ENCODE measurements at regions not wholly inside any gene's neighbourhood (a gene's known extent, or its start where the extent isn't known, plus 50 kb on each side); places are given as distances from the start of the nearest gene placed in this dataset.

DNA sequence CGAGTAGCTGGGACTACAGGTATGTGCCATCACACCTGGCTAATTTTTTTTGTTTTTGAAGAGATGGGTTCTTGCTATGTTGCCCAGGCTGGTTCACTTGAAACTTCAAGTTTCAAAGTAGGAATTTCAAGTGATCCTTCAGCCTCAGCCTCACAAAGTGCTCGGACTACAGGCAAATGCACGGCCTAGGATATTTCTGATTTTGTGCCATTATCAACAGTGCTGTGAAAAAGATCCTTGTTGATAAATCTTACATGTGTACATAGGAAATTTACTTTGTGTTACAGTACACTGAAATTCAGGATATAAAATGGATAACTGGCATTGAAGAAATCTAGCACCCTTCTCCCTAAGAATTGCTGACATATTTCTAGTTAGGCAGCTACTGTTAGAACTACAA lies 184.6 kb upstream of the PRDM1 start:
- no peak for DNase-seq

DNA sequence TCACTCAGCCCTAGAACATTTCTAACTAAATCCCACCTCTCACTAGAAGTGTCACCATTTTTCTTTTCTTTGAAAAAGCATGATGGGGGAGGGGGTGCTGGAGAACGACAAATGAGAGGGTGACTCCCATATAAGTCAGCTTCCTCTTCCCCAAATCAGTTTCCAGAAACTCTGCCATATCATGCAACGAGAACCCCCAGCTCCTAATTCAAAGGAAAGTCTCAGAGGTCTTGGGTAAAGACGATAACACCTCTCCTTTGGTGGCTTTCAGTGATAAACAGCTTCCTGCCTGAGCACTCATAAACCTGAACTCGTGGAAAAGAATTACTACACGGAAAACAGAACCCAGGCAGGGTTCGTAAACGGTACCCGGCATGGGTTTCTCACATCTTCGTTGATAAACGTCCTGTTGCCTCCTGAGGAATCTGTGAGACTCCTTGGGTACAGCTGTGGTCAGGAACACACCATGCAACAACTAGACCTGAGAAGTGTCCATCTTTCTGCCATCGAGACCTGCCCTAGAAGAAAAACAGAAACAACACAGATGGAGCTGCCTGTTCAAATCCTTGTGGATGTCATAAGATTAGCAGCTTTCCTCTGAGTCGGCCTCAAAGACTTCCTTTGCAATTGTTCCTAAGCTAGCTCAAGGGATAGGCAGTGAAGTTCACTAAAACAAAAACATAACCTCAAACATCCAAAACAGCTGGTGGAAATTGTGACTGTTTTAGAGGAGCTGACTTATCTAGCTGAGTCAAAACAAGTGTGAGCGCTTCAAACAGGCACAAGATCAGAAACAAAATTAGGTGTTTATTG lies 185.8 kb upstream of the PRDM1 start:
- no peak for DNase-seq

DNA sequence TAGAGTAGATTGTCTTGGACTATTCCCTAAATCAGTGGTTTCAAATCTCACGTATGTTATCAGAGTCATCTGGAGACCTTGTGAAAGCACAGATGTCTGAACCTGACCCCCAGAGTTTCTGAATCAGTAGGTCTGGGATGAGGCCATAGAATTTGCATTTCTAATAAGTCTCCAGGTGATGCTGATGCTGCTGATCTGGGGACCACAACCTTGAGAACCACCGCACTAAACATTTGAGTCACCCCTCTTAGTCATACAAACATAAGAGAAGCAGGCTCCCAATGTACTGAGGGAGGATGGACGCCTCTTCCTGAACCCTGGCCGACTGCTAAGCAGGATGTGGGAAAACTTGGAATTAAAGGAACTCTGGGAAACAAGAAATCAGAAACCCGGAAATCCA lies 187.8 kb upstream of the PRDM1 start:
- DNase-seq: no peak

DNA sequence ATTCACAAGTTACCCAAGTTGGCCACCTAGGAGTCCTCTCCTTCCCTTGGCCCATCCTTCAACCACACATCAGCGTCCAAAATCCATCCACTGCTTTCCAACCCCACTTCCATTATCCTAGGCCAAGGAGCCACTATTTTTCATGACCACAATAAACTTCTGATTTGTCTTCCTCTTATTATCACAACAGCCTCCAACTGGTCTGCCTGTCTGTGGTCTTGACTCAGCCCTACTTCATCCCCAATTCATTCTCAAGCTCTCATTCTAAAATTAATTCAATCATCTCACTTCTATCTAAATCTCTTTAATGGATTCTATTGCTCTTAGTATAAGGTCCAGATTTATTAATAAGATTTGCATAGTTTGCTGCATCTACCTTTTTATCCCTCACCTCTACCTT lies 189.0 kb upstream of the PRDM1 start:
- no peak for DNase-seq

DNA sequence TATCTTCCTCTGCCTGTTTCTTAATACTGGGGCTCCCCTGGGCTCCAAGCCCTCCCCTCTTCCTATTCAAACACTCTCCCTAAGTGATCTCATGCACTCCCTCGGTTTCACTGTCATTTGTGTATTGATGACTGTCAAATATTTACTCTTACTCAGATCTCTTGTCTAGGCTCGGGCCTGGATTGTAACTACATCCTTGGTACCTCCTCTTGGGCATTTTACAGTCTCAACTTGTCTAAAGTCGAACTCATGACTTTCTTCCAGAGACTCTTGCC lies 189.4 kb upstream of the PRDM1 start:
- no peak for DNase-seq

DNA sequence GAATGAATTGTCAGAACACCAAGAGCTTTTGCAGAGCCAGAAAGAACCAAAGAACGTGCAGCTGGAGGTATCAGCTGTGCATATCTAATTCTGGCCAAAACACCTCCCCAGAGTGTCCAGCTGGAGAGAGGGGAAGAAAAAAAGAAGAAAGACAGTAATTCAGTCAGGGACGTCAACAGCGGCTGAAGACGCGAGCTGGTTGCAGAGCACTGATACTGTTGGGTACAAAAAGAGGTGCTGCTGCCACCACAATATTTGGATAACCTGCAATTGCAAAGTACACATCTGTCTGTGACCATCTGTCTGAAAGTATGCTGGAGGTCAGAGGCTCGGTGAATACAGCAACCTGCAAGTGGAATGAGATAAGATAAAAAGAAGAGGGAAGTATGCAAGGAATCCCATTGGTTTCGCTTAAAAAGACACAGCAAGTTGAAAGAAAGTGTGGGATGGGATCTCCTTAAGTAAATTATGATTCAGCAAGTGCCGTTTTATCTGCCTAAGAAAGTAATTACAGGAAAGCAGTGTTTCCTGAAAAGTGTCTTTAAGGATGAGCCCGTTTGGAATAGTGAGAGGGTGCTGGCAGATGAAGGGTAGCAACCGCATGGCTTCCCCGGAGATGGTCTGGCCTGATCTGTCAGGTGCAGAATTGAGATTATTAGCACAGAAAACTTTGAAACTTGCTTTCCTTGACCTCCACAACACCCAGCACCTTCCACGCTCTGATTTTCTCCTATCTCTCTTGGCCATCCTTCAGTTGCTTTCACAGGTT lies 189.9 kb upstream of the PRDM1 start:
- DNase-seq: no peak

DNA sequence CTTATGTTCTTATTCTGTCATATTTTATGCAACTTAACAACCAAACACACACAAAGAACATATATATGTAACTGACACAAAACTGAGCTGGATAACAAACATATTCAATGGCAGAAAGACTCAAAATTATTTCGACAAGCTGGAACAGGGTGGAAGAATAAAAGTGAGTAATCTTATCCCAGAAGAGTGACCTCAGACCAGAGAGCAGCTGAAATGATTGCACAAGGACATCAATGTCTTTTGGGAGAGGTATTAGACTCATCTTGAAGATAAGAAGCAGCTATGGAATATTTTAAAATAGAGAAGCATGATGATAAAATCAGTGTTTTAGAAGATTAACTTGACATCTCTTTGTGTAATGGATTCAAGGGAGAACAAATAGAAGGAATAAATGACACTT lies 191.6 kb upstream of the PRDM1 start:
- DNase-seq: no peak

DNA sequence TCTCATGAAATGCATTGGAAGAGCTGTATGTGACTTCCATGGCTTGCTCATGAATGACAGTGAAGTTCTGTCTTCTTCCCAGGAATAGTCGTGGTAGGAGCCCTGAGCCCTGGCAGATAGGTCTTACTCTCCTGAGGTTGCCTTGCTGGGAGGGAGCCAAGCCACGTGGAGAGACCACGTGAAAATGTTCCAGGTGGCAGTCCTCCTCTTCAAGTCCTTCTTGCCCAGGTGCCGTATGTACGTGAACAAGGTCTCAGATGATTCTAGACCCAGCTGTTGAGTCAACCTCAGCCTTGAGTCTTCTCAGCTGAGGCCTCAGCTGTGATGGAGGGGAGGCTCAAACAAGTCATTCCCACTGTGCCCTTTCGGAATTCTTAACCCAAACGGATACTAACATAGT lies 192.4 kb upstream of the PRDM1 start:
- no peak for DNase-seq

DNA sequence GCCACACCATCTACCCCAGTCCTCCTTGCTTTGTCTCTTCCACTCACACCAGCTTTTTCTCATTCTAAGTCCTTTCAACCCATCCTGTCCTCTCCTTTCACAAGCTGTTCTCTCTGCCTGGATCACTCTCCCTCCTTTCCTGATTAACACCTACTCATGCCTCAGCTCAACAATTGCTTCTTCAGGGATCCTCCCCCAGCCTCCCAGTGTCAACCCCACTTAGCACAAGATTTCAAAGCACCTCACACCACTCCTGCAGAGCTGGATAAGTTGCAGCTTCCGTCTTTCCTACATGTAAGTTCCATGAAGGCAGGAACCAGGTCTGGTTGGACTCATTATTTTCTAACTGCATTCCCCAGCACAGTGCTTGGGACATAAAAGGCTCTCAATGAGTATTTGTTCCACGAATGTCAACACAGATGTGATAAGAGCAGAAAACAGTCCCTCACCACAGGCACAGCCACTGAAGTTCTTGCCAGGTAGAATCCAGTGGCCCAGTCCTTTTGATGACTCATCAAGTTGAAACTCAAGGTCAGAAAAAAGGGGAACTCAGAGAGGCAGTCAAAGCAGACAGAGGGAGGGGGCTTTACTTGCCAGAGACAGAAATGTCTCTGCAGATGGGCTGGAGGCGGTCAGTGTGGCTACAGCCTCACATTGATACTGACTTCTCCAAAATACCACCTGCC lies 193.4 kb upstream of the PRDM1 start:
- no peak for DNase-seq

DNA sequence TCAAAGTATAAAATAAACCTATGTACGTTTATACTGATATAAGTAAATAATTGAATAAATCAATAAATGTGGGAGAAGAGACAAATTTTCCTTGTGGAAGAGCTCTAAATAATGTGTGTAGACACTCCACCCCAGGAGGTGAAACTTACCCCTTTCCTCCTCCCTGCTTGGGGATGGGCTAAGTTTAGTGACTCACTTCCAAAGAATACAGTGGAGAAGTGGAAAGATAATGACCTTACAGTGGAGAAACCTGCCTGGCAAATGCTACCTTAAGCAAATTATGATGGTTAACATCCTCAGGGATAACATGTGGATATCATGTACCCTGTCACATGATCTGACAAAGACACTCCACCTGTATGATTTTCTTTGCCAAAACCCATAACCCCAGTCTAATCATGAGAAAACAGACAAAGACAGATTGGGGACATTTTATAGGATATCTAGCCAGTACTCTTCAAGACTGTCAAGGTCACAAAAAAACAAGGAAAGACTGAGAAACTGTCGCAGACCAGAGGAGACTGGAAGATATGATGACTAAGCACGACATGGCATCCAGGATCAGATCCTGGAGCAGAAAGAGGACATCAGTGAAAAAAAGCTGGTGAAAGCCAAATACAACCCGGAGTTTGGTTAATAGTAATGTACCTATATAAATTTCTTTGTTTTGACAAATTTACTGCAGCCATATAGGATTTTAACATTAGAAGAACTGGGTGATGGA lies 195.5 kb upstream of the PRDM1 start:
- no peak for DNase-seq

DNA sequence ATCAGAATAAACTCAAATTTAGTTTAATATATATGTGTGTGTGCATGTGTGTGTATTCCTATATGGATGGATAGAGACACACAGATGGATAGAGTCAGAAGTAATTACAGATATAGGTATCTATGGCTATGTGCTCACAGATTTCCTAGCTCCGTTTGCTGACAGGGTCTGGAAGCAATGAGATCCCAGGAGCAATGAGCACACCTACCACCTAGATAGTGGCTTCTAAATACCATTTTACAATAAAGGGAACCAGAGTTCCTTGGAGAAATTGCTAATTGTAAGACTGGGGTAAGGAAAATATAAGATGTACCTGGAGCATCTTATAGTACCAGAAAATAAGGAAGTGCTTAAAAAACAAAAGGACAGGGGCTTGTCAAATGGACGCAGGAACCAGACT lies 196.2 kb upstream of the PRDM1 start:
- no peak for DNase-seq

DNA sequence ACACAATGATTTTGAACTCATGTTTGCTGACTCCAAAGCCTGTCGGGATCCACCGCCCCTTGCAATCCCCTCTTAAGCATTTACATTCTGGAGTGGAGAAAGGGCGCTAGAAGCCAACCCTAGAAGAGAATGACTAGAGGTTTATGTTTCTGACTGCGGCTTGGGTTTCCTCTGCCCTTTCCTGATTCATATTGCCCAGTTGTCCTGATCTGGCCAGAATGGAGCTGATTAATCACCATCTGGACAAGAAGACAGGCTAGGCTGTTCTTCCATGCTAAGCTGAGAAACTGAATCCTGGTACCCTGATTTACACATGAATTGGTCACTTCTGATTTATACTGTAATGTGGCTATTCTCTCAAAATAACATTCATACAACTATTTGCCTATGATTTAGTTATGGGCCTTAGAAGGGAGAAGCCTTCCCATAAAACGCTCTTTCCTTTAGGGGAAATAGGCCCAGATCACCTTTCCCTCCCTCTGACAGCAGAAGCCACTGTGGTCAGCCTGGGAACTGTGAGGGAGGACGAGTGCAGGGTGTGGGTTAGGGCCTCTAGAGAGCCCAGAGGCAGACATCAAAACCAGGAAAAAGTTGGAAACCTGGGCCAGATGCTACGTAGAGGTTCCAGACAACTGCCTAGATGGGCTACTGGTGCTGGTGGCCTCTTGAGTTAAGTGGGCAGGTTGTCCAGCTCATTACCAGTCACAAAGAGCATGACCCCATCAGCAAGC lies 199.2 kb upstream of the PRDM1 start:
- DNase-seq: no peak

DNA sequence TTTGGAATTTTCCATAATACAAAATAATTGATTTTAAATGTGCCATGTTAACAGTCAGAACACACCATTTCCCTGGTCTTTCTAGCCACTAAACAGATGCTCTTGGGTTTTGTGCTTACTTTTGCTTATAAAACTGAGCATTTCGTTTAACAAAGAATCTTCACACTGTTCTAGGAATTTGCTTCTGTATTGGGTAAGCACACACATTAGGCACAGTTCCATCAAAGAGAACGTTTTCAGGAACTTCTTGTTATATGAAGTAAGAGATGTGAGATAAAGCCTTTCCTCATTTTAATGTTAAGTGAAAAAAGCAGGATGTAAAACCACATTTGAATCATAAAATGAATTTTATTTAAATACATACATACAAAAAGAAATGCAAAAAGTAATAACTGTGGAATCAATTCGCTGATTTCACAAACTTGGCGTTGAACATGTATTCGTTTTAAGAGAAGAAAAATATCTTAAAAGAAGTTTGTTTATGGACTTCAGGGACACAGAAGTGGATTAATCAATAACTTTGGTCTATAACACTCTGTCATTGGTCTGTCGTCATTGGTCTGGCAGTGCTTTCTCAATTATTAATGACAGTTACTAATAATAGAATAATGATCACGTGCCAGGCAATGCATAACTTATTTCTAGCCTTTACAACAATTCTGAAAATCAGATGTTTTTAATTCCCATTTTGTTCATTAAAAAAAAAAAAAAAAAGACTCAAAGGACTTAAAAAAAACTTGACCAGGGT lies 199.9 kb upstream of the PRDM1 start:
- DNase-seq: no peak

DNA sequence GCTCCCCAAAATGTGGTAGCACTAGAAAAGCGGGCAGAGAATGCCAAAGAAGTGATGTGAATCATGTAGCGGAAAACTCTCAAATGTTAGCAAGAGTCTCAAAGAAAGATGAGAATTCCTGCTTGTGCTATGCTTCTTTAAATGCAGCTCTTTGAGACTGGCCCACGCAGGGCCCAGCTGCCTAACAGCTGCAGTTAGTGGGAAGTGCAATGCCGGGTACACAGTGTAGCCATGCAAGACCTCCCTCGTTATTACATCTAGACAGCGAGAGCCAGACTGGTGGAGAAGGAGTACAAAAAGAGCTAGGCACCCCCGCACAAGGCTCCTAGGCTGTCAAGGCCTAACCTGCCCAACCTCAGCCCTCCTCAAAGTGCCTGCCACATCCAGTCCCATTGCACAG lies 201.7 kb upstream of the PRDM1 start:
- no peak for DNase-seq

DNA sequence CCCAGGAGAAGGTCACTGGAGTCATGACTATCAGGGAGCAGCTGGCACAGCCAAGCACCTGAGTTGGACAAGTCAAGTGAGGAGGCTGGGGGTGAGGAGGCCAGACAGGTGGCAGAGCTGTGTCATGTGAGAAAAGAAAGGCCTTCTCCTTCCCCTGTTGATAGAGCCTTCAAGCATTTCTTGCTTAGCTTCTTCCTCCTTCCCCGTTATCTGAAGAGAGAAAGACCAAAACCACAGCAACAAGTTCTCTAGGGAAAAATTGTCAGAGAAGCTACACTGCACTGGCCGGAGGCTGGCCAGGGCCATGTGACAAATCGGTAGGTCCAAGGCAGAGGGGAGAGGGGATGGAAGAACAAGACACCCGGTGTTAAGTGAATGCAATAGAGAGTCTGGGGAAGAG lies 202.1 kb upstream of the PRDM1 start:
- no peak for DNase-seq

DNA sequence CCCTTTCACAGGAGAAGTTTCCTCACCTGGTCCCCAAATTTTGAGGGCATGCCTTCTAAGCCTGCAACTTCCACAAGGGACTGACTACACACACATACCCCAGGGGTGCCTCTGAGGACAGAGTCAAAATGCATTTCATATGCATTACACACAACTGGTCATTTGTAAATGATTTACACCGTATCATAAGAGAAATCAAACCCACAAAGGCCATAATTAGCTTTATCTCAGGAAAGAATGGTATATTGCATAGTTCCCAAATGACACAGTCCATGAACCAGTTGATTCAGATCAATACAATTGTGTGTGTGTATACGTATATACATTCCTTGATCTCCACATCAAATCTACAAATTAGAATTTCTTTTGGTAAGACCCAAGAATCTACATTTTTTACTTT lies 203.3 kb upstream of the PRDM1 start:
- no peak for DNase-seq

DNA sequence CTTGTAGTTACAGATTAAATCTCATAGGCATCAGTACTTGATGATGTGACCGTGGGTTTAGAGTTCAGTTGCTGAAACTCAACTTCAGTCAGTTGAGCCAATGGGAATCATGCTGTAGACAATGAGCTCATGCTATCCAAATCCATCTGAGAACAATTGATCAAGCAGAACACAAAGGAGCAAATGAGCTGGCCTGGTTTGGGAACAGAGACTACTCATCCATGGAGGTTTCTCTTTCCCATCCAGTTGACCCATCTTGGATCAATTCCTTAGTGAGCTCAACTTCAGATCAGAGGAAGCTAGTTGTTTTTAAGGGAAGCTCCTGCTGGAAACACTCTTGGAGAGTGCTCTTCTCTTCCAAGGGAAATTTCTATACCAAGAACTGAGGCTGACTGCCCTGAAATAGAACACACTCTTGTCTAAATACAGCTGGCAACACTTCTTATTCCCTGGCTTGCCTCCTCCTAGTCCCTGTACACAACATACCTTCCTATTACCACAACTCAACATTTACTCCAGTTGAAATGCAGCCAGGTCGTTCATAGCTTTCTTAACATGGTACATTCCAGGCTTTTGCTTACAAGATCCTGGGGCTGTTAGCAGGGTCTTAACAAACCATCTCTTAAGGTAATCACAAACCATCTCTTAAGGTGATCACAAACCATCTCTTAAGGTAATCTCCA lies 203.9 kb upstream of the PRDM1 start:
- DNase-seq: no peak

DNA sequence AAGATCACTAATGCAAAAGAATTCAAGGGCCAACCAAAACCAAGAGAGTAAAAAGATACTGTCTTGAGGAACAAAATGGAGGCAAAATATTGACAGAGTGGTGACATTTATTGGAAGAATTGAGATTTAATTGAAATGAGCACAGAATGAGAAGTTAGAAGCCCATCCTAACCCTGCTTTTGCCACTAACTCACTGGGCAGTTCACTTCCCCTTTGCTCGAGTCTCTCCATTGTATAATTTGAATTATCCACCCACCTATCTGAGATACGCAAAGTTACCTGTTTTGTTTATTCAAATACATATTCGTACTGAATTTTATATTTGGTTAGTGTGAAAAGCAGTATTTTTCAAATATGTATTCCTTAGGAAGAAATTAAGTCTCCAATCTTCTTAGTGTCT lies 204.5 kb upstream of the PRDM1 start:
- DNase-seq: no peak

DNA sequence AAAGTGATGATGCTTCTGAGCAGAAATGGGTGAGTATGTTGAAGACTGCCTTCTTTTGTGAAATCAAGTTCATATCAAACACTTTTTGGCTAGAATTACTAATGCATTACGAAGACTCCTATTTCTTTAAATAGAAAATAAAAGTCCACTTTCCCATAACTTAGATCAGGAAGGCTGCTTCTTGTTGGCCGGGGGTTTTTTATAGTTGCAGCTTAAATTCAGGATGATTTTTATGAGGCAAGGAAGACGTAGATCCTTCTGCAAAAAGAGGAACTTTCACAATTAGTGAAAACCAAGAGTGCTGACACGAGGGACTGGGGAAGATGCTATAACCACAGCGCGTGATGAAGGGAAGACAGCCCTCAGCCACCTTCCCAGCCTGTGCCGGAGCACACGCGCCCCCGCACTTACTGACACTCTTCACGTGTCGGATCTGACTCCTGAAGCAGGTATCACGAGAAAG lies 206.1 kb upstream of the PRDM1 start:
- no peak for DNase-seq

DNA sequence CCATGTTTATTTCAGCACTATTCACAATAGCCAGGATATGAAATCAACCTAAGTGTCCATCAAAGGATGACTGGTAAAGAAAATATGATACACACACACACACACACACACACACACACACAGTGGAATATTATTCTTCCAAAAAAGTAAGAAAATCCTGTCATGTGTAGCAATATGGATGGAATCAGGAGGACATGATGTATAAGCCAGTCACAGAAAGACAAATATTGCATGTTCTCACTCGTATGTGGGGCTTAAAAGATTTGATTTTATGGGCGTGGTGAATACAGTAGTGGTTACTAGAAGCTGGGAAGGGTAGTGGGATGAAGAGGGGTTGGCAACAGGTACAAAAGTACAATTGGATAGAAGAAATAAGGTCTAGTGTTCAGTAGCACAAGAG lies 207.0 kb upstream of the PRDM1 start:
- DNase-seq: no peak

DNA sequence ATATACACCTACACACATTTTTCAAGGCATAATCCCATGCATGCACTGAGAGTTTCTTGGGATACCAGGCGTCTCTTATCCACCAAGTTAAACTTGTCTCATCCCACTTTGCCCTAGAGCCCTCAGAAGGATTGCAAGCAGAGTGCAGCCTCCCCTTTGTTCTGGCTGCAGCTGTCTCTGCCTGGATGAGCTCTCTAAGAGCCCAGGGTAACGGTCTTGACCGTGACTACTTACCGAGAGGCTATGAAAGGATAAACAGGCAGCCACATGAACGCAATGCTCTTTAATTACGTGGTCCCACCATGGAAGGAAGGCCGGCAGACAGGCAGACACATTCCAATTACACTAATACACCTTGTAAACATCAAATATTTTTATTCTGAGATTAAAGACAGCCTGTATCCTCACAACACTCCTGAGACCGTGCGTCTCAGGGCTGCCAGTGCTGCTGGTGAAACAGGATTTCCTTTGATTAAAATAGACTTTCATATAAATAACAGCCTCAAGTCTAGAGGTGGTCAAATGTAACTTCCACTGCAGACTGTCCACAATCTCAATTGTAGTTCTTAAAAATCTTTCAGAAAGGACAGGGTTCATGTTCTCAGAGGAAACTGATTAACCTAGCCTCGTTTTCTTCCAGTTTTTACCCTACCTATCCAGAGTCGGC lies 210.0 kb upstream of the PRDM1 start:
- no peak for DNase-seq

All from SHP77 (cell line).